ENCODE measurements at regions not wholly inside any gene's neighbourhood (a gene's known extent, or its start where the extent isn't known, plus 50 kb on each side); places are given as distances from the start of the nearest gene placed in this dataset.

GRCh38 chr6:140073456-140073855 lies 699.0 kb upstream of the CITED2 start:
- FAIRE-seq (no peak), DNase-seq (ENCODE audit: insufficient read length, low spot score) (no peak)

DNA sequence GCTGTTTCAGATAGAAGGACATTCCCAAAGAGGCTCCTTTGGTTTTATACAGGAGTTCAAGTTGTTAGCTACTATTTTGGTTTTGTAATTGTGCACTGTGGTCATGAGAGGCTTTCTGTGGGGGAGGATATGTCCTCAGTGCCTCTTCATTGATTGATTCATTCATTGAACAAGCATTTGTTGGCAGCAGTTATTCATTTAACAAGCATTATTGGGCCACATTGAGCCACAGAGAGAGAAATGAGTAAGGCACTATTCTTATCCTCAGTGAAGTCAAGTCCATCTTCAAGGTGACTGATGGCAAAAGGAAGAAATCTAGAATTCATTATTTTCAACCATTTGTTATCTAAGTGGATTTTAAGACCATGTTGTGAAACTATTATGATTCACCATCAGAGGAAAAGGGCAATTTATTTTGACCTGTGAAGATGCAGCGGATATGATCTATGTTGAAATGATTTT lies 697.2 kb upstream of the CITED2 start:
- FAIRE-seq: no peak
- DNase-seq (ENCODE audit: insufficient read length, low spot score): no peak

- no peak for DNase-seq (ENCODE audit: insufficient read length, low spot score)
- no peak for FAIRE-seq
These were observed 696.5 kb upstream of the CITED2 start for GRCh38 chr6:140070846-140071473.

DNA sequence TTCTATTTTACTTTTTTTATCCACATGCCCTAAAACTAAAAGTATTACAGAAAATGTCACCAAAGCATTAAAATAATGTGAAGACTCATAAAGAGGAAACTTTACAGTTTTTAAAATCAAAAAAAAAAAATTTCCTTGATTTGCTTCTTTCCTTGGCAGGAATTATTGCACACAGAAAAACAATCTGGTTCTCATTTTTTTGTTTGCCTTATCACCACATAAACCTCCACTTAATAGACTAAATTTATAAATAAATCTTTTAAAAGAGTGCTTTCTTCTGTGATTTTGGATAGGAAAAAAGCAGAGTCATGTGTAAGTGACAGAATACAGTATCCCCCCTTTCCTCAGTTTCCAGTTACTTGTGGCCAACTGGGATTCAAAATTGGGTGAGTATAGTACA lies 695.1 kb upstream of the CITED2 start:
- DNase-seq (ENCODE audit: insufficient read length, low spot score): no peak
- FAIRE-seq: no peak

DNA sequence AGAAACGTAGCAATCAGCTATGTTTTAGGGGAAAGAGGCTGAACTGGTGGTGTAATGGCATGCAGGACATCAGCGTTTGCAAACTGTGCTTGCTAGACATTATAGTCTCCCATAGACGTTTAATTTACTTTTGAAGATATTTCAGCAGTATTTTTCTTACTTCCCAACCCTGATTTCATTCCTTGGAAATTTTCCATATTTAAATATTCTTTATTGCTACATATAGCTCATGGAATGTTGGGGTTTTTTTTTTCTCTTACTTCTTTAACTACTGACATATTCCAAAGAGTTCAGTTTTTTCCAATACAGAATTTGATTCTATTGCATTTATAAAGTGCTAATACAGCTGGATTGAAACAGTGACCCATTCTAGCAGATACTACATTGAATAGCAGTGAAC lies 694.4 kb upstream of the CITED2 start:
- FAIRE-seq: no peak
- no peak for DNase-seq (ENCODE audit: insufficient read length, low spot score)

DNA sequence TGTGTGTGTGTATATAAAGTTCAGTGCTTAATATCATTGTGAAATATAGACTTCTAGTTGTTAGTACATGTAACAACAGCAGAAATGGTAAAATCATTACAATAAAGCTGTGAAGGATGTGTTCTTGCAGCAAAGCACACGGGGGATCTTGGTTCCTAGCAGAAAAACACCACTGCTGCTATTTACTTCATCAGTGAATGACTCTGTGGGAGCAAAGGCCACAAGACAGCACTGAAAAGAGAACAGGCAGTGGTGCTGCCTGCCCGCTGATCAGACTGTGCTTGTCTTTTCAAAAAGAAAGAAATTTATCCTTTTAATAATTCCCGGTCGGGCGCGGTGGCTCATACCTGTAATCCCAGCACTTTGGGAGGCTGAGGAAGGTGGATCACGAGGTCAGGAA lies 689.9 kb upstream of the CITED2 start:
- FAIRE-seq: no peak
- DNase-seq (ENCODE audit: insufficient read length, low spot score): no peak

DNA sequence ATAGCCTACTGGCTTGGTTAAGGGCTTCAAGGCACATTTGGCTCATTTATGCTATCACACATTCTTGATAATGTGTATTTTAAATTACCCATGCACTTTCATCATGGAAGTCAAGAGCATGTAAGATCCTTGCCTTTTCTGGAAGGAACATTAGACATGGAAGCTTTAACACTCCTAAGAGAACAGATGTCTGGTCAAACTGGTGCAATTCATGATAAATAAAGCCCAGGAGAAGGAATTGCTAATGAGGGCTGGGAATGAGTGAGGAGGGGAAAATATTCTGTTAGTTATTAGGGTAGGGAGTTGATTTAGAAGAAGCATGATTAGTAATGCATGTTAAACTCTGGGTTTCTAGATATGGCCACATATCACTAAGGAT lies 688.6 kb upstream of the CITED2 start:
- DNase-seq (ENCODE audit: insufficient read length, low spot score): no peak
- no peak for FAIRE-seq

DNA sequence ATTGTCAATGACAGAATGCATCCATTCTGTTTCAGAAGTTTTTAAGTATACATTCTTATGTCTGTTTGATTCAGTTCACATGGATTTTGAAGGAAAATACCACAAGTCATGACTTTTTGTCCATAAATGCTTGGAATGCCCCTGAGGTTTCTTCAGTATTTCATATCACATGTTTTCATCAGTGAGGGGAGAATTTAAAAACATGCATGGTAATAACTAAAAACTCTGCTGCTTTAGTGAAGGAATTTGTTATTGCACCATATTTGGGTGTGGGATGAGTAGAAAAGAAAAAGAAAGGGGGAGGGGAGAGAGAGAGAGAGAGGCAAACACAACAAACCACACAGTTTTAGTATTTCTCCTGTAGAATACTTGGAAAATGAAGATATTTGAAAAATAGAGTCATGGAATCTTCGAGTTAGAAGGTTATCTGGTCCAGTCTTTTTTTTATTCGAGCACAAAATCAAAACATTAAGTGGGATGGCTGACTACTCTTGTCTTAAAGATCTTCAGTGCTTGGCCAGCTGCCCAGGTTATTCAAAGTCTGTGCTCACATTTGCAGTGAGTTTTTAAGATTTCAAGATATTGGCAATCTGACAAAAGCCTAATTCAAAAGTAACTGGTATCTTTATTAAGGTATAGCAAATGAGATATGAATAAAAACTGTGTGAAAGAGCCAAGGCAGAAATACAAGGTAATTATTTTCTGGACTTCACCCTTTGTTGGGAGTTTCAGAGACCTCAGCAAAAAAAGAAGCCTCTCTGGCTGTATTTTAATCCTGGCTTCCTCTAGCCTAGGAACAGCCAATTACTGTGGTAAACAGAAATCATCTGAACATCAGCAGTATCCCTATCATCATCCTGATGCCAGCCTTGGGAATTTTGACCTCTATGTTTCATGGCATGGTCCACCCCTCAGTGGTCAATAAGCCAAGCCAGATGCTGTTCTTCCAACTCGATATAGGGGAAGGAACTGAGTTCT lies 687.9 kb upstream of the CITED2 start:
- no peak for DNase-seq (ENCODE audit: insufficient read length, low spot score)
- no peak for FAIRE-seq

- DNase-seq (ENCODE audit: insufficient read length, low spot score) (no peak), FAIRE-seq (no peak)
These were observed 686.9 kb upstream of the CITED2 start for GRCh38 chr6:140061110-140062042.

GRCh38 chr6:140059947-140060346 lies 685.5 kb upstream of the CITED2 start:
- DNase-seq (ENCODE audit: insufficient read length, low spot score) (no peak), FAIRE-seq (no peak)

GRCh38 chr6:140058863-140059262 lies 684.4 kb upstream of the CITED2 start:
- no peak for FAIRE-seq
- DNase-seq (ENCODE audit: insufficient read length, low spot score): no peak

- DNase-seq (ENCODE audit: insufficient read length, low spot score) (no peak), FAIRE-seq (no peak)
These were observed 678.6 kb upstream of the CITED2 start for GRCh38 chr6:140052736-140053729.

DNA sequence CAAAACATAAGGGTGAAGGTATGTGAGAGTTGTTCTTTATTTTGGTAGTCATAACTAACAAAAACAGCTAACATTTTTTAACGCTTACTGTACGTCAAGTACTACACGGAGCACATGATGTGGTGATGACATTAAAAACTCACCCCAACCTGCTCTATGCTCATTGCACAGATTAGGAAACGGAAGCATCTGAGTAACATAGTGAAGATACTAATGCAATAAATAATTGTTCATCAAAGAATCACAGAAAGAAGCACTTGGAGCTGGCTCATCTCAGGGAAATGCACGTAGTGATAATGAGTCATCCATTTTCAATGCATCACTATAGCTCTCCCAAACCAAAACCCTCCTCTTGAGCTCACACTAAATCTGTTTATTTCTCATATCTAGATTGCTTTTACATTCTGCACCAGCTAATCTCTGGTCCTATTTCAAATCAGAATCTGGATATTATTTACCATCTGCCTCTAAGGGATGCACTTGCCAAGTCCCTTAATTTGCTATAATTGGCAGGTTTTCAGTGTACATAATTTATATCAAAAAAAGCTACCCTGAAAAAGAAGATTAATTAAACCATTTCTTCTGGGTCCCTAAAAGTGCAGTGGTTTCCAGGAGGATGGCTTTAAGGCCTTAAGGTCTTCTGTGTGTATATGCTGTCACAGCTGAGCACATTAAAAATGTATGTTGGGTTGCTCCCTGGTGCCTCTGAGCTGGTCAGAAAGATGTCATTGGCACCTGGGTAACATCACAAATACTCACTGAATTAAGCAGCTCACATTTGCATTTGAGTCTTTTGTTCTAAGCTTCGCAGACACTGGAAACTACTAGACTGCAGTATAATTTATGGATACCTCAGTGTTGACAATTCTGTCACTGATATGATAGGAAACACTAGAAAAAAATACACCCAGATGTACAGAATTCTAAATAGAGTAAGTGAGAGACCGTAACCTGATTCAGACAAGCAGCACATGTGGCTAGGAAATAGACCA lies 677.4 kb upstream of the CITED2 start:
- FAIRE-seq (no peak), DNase-seq (ENCODE audit: insufficient read length, low spot score) (no peak)

DNA sequence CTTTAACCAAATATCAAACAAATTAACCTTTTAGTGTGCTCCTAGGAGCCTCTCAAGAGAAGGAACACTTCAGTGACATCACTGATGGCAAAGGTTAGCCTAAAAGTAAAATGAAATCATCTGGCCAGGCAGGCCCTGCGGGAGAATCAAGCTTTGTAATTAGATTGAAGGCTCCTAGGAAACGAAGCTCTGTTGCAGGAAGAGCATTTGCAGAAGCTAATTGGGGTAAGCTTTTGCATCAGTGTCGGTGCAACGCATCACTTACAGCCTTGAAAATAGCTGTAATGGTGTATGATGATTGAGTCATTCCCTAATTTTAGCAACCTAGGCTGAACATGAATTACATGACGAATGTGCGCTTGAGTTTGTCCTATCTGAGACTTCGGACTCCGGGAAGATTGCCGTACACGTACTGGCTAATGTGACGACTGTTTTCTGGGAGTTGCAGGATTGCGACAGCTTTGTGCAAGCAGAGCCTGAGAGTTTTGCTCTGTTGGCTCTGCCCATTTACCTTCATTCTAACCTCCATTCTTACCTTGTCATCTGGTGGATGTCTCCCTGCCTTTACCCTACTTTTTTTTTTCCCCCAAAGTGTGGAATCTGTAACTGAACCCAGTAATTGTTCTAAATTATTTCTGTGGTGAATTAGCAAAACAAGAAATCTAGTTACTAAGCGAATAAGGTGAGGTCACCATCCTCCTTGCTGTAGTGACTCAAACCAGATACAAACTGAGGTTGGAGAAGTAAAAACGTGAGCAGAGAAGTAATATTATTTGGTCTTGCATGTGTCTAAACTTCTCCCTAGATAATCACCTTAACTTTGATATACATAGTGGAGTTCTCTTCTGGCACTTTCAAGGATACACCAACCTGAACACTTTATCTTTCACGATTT lies 675.9 kb upstream of the CITED2 start:
- DNase-seq (ENCODE audit: insufficient read length, low spot score): no peak
- FAIRE-seq: no peak

GRCh38 chr6:140049251-140049650 lies 674.8 kb upstream of the CITED2 start:
- DNase-seq (ENCODE audit: insufficient read length, low spot score) (no peak), FAIRE-seq (no peak)

GRCh38 chr6:140048202-140048790 lies 673.8 kb upstream of the CITED2 start:
- DNase-seq (ENCODE audit: insufficient read length, low spot score) (no peak), FAIRE-seq (no peak)

- FAIRE-seq: no peak
These were observed 672.9 kb upstream of the CITED2 start for GRCh38 chr6:140047321-140047720.

More at GRCh38 chr6:140047321-140047720, 672.9 kb upstream of the CITED2 start:
- DNase-seq (ENCODE audit: insufficient read length, low spot score): no peak
